HG02840 (cell line): ENCODE measurements at regions not wholly inside any gene's neighbourhood (a gene's known extent, or its start where the extent isn't known, plus 50 kb on each side); places are given as distances from the start of the nearest gene placed in this dataset.
"Not testable (repeated sequence)": the region's sequence is repeated elsewhere in the genome, so short reads cannot be mapped to it uniquely, and the experiment has no call there.

Source experiments
- ATAC-seq: cut with Tn5 transposase; IDR thresholded peaks from one replicate; pipeline ENCODE4 v1.9.1; 2021; ENCODE audit warnings: mild to moderate bottlenecking, moderate library complexity, moderate number of reproducible peaks; ENCODE audit not compliant: unreplicated experiment, low FRiP score

DNA sequence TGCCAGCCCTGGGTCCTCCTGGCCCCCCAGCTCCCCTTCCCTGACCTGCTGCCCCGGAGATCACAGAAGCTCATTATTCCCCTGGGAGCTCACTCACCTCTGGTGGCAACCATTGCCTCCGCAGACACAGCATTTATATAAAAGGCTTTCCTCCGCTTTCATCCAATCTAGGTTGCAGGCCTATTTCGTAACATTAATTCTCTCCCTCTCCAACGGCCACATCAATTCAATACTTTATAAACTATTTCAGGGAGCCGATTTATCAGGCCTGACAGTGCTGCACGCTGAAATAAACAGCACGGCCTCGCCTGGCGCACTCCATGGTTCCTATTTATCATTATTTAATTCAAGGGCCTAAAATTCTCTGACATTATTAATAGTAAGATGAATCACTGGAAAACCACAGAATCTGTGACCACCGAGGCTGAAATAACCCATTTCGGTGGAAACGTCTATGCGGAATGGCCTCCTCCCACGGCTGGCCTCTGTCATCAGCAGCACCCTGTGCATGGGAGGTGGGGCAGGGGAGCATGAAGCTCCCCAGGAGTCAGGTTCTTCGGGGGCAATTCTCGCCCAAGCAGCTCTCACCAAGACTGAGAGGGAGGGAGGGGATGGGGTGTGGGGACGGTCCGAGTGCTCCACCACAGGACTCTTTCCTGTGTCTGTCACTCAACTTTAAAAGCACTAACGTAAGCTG, 249.3 kb upstream of the PFKP start:
- no peak for ATAC-seq

DNA sequence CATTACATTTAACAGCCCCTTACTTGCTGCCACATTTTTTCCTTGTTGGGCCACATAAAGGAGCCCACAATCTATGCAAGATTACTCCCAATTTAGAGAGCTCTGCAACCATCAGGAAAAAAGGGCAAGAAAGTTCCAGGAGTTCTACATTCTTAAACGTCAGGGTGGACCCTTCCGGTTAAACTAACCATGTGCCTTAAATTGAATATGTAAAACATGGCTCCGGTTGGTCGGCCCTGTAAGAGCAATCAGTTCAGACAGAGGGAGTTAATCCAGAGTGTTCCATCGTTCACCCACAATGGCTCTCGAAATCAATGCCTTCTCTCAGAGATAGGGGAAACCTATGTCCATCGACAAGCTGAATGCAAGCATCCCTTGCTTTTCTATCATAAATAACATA, 253.7 kb upstream of the PFKP start:
- no peak for ATAC-seq

DNA sequence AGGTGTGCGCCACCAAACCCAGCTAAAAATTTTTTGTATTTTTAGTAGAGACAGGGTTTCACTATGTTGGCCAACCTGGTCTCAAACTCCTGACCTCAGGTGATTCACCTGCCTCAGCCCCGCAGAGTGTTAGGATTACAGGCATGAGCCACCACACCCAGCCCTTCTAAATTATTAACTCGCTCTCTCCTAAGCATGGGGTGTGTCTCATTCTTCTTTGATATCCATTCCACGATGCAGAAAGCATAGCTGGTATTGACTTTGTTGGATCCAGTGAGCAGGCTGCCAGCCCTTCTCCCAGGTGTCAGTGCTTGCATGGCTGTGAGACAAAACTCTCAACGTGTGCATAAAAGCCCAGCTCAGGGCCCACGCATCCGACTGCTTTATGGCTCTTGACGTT, 254.1 kb upstream of the PFKP start:
- no peak for ATAC-seq

DNA sequence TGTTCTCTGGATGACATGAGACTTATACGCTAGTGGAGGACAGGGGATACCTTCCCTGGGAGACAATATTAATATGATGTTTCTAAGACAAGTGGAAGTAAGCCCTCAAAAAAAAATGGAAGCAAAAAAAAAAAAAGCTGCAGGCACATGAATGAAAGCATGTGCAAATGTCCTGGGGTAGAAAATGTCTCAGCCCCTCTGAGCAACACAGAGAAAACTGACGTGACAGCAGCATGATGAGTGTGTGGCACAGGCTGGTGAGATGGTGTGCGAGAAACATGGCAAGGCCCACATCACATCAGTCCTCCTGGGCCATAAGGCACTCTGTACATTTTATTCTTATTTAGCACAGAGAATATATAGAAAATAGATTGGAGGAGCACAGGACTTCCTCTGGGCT, 254.7 kb upstream of the PFKP start:
- ATAC-seq = no peak

DNA sequence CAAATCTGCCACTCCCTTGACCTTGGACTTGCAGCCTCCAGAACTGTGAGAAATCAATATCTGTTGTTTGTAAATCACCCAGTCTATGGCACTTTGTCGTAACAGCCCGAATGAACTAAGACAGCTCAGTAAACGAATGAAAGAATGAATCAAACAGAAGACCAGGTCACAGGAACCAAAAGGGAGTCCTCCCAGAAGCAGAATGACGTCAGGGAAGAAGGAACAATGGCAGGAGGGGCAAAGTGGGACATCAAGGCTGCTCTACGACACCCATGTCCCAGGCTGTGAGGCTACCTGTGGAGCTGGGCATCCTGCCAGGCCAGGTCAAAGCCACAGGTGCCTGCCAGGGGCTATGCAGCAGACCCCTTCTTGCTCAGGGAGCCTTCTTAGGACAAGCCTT, 267.2 kb upstream of the PFKP start:
- no peak for ATAC-seq

DNA sequence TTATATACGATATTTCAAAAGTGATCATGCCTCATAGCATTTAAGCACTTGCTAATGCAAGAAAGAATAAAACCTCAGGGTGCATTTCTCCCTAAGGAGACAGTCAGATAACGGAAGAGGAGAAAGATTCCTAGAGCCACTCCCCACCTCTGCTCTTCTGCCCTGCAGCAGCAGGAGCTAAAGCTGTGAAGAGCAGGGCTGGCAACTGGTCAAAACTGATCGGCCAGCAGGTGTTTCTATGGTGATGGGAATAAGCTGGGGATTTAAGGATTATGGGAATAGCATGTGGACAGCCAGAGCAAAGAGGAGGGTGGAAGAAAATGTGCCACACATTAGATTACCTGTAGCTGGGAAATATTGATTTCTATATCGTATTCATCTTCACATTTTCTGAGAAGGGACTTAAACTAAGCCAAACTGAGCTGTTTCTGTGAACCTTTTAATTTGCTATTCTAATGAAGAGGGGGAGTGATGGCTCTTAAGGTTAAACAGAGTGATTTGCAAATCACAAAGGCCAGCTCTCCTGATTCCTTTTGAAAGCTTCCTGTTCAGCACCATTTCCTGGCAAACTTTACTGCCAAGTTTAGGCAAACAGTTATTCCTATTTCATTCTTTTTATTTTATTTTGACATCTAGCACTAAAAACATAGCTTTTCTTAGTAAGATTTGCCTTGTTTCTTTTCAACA, 268.9 kb upstream of the PFKP start:
- ATAC-seq = no peak

DNA sequence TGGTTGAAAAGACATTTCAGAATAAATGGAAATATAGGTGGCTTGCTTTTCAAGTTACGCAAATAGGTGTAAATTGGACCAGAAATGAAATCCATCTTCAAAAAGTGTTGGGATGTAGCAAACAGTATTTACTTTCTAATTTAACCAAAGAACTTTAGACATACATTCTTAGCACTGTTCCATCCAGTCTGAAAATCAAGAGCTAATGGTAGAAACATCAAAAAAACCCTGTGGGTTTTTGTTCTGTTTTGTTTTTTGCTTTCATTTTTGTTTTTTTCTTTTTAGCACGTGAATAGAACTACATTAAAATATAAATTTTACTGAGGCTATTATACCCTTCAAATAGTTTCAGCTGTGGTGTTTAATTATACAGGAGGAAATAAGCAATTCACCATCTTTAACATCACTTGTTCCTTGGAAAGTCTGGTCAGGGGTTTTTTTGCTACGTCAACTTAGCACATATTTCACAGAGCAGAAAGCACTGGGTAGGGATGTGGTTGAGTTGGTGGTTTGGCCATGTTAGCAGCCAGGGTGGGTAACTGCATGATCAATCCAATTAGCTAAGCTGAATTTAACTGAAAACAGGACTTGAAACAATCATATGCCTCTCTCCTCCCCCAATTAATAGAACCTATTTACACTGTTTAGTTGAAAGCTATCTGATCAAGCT, 275.4 kb upstream of the PFKP start:
- no peak for ATAC-seq

DNA sequence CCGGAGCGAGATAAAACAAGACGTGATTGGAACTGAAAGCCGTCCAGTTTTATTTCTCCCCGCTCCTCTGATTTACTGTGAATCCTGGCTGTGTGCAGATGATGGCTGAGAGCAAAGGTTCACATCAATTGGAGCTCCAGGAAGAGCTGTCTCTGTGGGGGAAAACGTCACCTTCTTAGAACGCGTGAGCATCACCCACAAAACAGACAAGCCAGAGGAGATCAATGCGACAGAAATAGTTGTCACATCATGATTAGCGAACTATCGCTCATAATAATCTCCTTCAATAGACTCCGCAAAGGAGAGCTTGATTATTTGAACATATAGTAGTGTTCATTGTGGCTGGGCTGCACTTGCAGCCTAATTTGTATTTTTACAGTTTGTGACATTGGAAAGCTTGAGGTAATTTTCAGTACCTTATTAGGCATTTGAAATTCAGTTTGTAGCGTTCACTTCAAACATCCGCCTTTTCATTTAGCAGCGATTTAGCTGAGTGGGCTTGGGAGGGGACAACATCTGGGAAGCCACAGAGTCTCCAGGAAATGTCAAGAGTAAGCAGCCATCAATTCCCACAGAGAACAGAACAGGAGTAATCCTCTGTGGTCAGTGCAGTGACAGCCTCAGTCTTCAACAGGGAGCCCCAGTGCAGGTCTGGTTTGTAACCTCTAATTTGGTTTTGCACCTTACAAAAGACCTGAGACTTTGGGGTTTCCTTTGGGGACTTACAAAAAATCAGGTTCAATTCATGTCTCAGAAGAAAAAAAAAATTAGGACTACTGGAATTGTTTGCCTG, 276.8 kb upstream of the PFKP start:
- no peak for ATAC-seq

DNA sequence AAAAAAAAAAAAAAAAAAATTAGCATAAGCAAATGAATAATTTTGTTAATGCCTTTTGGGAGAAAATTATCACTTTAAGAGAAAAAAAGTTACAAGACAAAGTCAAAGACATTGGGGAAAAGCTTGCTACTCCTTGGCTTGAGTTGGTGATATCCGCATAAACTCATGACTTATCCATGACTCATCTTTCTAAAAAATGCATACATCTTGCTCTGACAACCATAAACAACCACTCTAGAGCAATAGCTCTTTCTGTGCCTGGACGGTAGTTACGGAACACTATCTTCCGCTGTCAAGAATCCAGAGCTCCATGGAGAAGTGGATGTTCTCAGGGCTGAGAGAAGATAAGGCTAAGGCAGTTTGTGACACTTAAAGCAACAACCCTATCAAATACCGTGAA, 281.1 kb upstream of the PFKP start:
- ATAC-seq = no peak

DNA sequence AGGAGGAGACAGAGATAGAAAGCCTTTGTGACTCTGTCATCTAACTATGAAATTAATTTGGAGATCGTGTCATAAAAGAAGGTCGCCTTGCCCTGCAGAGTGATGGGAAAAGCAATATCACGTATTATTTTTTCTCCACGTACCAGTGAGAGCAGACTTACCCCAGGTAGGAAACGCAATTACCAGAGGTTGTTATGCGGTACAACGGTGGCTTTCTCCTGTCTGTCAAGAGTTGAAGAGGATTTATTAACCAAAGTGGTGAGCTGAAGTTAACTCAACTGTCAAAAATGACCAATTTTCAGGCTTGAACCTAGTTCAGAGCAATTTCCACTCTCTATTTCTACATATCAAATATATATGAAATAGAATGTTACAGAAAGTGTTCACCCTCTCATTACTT, 282.6 kb upstream of the PFKP start:
- ATAC-seq = no peak

DNA sequence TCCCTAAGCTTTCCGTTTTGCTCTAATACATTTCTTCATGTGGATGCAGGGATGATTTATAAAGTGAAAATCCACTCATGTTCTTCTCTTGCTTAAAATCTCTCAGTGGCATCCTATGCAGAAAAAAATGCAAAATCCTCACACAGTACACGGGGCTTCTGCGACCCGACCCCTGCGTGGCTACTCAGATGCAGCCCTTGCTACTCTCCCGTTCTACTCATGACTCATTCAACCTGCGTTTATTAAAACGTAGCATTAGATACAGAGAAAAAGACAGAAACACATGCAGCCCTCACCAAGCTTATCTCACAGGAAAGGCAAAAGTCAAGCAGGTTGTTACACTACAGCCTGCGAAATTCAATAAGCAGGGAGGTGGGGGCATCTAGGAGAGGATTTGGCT, 284.4 kb upstream of the PFKP start:
- ATAC-seq = no peak

DNA sequence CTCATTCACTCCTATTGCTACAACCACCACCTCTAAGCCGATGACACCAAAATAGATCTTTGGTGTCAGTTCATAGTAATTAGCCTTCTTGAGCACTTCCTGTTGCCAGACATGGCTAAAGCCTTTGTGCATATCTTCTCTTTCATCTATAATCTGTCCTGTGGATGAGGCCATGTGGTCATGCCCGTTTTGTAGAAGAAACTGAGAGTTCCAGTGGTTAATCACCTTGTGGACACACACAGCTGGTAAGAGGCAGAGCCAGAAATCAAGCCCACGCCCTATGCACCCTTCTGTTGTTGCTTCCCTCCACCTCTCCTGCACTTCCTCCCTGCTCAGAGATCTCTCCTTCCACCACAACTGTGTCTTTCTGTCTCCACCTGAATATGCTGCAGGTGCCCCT, 285.1 kb upstream of the PFKP start:
- ATAC-seq = no peak

DNA sequence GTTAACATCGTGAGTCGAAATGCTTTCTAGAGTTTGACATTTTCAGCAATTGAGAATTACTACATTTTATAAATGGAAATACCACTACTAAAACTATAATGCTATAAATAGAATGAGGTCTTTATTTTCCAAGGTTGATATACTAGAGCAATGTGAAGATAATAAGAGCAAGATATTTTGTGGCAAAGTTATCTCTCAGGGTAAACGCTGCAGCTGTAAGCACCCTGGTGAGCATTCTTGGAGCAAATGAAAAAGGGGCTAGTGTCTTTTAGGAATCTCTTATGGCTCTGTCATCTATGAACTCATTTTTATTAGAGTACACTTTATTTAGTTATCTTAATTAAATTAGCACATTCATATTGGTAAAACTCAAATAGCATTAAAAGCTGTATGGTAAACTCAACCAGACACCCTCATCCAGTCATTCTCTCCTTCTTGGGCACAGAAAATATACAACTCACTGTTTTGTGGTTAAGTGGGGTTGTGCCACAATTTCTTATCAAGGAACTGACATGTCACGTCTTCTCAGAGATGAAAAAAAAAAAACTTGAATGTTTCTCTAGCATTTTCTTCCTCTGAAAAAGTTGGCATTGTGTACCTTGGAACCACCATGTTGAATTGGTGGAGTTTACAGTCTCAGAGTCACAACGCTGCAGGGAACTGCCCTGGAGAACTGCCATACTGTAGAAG, 289.5 kb upstream of the PFKP start:
- ATAC-seq = no peak

DNA sequence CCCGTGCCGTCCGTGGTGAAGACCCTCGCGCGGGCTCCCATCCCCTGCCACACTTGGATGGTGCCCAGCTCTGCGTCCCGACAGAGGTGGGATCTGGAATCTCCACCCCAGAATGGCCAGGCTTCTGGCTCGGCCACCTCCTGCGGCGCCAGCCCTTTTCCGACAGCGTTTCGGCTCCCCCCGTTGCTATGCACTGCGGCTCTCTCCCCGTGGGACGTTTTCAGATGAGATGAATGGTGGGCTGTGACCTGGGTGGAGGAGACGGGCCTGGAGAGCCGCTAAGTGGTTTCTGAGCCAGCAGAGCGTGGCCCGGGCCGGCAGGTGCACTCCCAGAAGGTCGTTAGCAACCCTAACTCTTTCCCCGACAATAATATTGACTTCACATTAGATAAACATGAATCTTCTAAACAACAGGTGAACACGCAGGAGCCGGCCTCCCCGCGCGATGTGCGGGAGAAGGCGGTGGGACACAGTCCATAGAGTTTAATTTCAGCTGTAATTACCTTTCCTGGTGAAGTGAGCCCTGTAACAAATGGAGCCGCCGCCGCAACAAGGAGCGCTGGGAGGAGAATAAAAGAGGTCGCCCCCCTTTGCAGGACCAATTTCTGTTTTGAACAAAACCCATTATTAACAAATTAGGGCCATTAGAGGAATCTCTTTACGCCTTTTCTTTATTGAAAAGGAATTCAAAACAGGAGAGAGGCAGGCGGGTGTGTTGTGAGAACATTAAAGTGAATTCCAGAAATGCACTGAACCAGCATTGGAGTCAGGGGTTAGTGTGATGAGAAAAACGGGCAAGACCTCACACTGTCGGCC, 294.3 kb upstream of the PFKP start:
- ATAC-seq = no peak

DNA sequence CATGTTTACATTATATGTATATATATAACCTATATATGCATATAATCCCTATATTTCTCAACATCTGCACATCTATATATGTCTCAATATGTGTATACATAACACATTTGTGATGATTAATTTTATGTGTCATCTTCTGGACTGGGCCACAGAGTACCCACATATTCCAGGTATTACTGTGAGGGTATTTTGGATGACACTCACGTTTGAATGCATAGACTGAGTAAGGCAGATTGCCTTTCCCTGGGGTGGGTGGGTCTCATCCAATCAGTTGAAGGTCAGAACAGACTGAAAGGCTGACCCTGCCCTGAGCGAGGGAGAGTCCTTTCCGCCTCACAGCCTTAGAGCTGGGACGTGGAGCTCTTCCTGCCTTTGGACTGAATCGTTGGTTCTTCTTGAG, 295.2 kb upstream of the PFKP start:
- no peak for ATAC-seq

DNA sequence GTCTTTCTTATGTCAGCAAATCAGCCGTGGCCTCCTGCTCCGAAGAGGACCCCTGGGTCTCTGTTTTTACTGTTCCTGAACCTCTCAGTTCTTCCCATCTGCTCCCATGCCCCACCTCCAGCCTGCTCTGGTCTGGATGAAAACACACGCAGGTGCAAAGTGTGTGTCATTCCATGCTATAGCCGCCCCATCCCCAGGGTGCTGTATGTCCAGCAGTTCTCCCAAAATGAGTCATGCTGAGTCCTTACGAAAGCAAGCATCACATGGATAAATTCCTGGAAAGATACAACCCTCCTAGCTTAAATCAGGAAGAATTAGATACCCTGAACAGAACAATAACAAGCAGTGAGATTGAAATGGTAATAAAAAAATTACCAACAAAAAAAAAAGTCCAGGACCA, 300.1 kb upstream of the PFKP start:
- ATAC-seq = not testable (repeated sequence)

DNA sequence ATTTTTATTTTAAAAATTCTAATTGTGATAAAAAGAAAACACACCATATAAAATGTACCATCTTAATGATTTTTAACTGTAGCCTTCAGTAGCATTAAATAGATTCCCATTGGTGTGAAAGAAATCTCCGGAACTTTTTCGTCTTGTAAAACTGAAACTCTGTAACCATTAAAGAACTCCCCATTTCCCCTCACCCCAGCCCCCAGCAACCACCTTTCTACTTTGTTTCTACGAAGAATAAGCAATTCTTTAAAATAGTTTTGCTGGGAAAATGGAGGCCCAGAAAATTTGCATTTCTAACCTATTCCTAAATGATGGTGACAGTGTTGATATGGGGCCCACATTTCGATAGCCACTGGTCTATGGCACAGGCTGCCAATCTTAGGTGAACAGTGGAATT, 305.4 kb upstream of the PFKP start:
- no peak for ATAC-seq

DNA sequence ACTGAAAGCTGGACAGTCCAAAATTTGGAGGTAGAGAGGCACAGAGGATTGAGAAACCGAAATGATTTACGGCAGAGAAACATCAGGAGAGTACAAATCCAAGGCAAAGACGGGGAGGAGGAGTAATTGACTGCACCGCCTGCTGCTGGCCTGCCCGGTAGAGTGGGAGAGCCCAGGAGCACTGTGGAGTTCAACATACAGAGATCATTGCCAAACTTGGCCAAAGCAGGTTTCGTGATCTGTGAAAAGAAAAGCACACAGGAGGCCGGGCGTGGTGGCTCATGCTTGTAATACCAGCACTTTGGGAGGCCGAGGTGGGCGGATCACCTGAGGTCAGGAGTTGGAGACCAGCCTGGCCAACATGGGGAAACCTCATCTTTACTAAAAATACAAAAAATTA, 306.0 kb upstream of the PFKP start:
- ATAC-seq = no peak

DNA sequence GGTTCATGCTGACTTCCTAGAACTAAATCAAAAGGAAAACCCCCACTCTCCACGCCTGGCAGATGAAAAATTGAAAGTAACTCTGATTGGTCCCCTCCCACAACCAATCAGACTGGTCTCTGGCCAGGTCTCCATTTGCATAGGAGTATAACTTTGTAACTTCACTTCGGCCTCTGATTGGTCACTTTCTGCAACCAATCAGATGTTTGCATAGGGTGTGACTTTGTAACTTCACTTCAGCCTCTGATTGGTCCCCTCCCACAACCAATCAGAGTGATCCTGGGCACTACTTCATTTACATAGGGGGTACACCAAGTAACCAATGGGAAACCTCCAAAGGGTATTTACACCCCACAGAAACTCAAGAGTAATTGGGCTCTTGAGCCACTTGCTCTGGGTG, 306.6 kb upstream of the PFKP start:
- ATAC-seq = no peak

DNA sequence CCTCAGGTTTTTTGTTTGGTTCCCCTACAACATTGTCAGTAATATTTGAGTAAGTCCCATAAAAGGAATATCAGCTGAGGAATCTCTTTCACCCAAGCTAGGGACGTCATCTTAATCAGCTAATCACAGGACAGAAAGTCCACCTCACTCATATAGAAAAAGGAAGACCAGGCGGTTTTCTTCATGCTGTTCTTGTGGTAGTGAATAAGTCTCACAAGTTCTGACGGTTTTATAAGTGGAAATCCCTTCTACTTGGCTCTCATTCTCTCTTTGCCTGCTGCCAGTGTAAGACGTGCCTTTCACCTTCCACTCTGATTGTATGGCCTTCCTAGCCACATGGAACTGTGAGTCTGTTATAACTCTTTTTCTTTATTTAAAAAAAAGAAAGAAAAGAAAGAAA, 308.1 kb upstream of the PFKP start:
- no peak for ATAC-seq
